ENCODE measurements at regions not wholly inside any gene's neighbourhood (a gene's known extent, or its start where the extent isn't known, plus 50 kb on each side); places are given as distances from the start of the nearest gene placed in this dataset.

GRCh38 chr2:185607945-185608344 is 130.7 kb upstream of the FSIP2 start:
- ATAC-seq (no peak), DNase-seq (no peak)
- no peaks in the 10 kb centered on the region for H3K4me1 Mint-ChIP-seq (ENCODE audit: low read depth)
- H3K9me3 Mint-ChIP-seq, result peaks cover 8% of the 10 kb centered on the region
- no peaks in the 10 kb centered on the region for H3K27me3 Mint-ChIP-seq (ENCODE audit: low read depth)
- no peak overlapping the region for H3K4me3 Mint-ChIP-seq
- no peaks in the 10 kb centered on the region for H3K36me3 Mint-ChIP-seq (ENCODE audit: insufficient read depth)

- H3K4me1 Mint-ChIP-seq (ENCODE audit: low read depth), result no peaks in the 10 kb centered on the region
- ATAC-seq (no peak), DNase-seq (no peak)
- no peak overlapping the region for H3K4me3 Mint-ChIP-seq
- H3K27me3 Mint-ChIP-seq (ENCODE audit: low read depth), result no peaks in the 10 kb centered on the region
- H3K36me3 Mint-ChIP-seq (ENCODE audit: insufficient read depth), result no peaks in the 10 kb centered on the region
- peaks cover 12% of the 10 kb centered on the region for H3K9me3 Mint-ChIP-seq
Measured at GRCh38 chr2:185608799-185609198, 129.8 kb upstream of the FSIP2 start.

GRCh38 chr2:185610301-185610700 is 128.3 kb upstream of the FSIP2 start:
- Mint-ChIP-seq H3K36me3 (ENCODE audit: insufficient read depth) (no peaks in the 10 kb centered on the region), H3K4me1 (ENCODE audit: low read depth) (no peaks in the 10 kb centered on the region), H3K9me3 (peaks cover 11% of the 10 kb centered on the region), H3K27me3 (ENCODE audit: low read depth) (no peaks in the 10 kb centered on the region), H3K4me3 (no peak overlapping the region)
- ATAC-seq (no peak), DNase-seq (no peak)

- Mint-ChIP-seq H3K9me3 (peaks cover 23% of the 10 kb centered on the region), H3K4me3 (no peak overlapping the region), H3K36me3 (ENCODE audit: insufficient read depth) (no peaks in the 10 kb centered on the region), H3K4me1 (ENCODE audit: low read depth) (no peaks in the 10 kb centered on the region), H3K27me3 (ENCODE audit: low read depth) (no peaks in the 10 kb centered on the region)
- DNase-seq, result no peak
- ATAC-seq, result no peak
Measured at GRCh38 chr2:185618625-185619024, 120.0 kb upstream of the FSIP2 start.

- Mint-ChIP-seq H3K4me3 (no peak overlapping the region), H3K4me1 (ENCODE audit: low read depth) (no peaks in the 10 kb centered on the region), H3K9me3 (peaks cover 3% of the 10 kb centered on the region), H3K27me3 (ENCODE audit: low read depth) (no peaks in the 10 kb centered on the region), H3K36me3 (ENCODE audit: insufficient read depth) (no peaks in the 10 kb centered on the region)
- DNase-seq (no peak), ATAC-seq (no peak)
Measured at GRCh38 chr2:185625604-185626003, 113.0 kb upstream of the FSIP2 start.

GRCh38 chr2:185628985-185629384 is 109.6 kb upstream of the FSIP2 start:
- Mint-ChIP-seq H3K27me3 (ENCODE audit: low read depth) (no peaks in the 10 kb centered on the region), H3K36me3 (ENCODE audit: insufficient read depth) (no peaks in the 10 kb centered on the region), H3K4me1 (ENCODE audit: low read depth) (no peaks in the 10 kb centered on the region), H3K9me3 (no peaks in the 10 kb centered on the region), H3K4me3 (no peak overlapping the region)
- DNase-seq (no peak), ATAC-seq (no peak)

GRCh38 chr2:185633621-185634020 is 105.0 kb upstream of the FSIP2 start:
- no peaks in the 10 kb centered on the region for H3K4me1 Mint-ChIP-seq (ENCODE audit: low read depth)
- no peaks in the 10 kb centered on the region for H3K27me3 Mint-ChIP-seq (ENCODE audit: low read depth)
- no peaks in the 10 kb centered on the region for H3K9me3 Mint-ChIP-seq
- no peak for ATAC-seq
- no peaks in the 10 kb centered on the region for H3K36me3 Mint-ChIP-seq (ENCODE audit: insufficient read depth)
- no peak overlapping the region for H3K4me3 Mint-ChIP-seq
- no peak for DNase-seq

GRCh38 chr2:185638771-185639170 is 99.8 kb upstream of the FSIP2 start:
- Mint-ChIP-seq H3K27me3 (ENCODE audit: low read depth) (no peaks in the 10 kb centered on the region), H3K4me3 (no peak overlapping the region), H3K36me3 (ENCODE audit: insufficient read depth) (no peaks in the 10 kb centered on the region), H3K4me1 (ENCODE audit: low read depth) (no peaks in the 10 kb centered on the region), H3K9me3 (peaks cover 3% of the 10 kb centered on the region)
- no peak for ATAC-seq
- DNase-seq, result no peak

- Mint-ChIP-seq H3K9me3 (peaks cover 3% of the 10 kb centered on the region), H3K4me3 (no peak overlapping the region), H3K4me1 (ENCODE audit: low read depth) (no peaks in the 10 kb centered on the region), H3K36me3 (ENCODE audit: insufficient read depth) (no peaks in the 10 kb centered on the region), H3K27me3 (ENCODE audit: low read depth) (no peaks in the 10 kb centered on the region)
- DNase-seq (no peak), ATAC-seq (no peak)
Measured at GRCh38 chr2:185640588-185640987, 98.0 kb upstream of the FSIP2 start.

GRCh38 chr2:185643434-185643833 is 95.2 kb upstream of the FSIP2 start:
- no peak for DNase-seq
- no peak for ATAC-seq
- Mint-ChIP-seq H3K36me3 (ENCODE audit: insufficient read depth) (no peaks in the 10 kb centered on the region), H3K27me3 (ENCODE audit: low read depth) (no peaks in the 10 kb centered on the region), H3K4me1 (ENCODE audit: low read depth) (no peaks in the 10 kb centered on the region), H3K9me3 (peaks cover 8% of the 10 kb centered on the region), H3K4me3 (no peak overlapping the region)

- Mint-ChIP-seq H3K9me3 (peaks cover 8% of the 10 kb centered on the region), H3K27me3 (ENCODE audit: low read depth) (no peaks in the 10 kb centered on the region), H3K36me3 (ENCODE audit: insufficient read depth) (no peaks in the 10 kb centered on the region), H3K4me3 (no peak overlapping the region), H3K4me1 (ENCODE audit: low read depth) (no peaks in the 10 kb centered on the region)
- DNase-seq (no peak), ATAC-seq (no peak)
Measured at GRCh38 chr2:185644828-185645227, 93.8 kb upstream of the FSIP2 start.

GRCh38 chr2:185645529-185645928 is 93.1 kb upstream of the FSIP2 start:
- Mint-ChIP-seq H3K36me3 (ENCODE audit: insufficient read depth) (no peaks in the 10 kb centered on the region), H3K27me3 (ENCODE audit: low read depth) (no peaks in the 10 kb centered on the region), H3K9me3 (peaks cover 8% of the 10 kb centered on the region), H3K4me3 (no peak overlapping the region), H3K4me1 (ENCODE audit: low read depth) (no peaks in the 10 kb centered on the region)
- ATAC-seq (no peak), DNase-seq (no peak)

- Mint-ChIP-seq H3K4me3 (no peak overlapping the region), H3K9me3 (no peaks in the 10 kb centered on the region), H3K36me3 (ENCODE audit: insufficient read depth) (no peaks in the 10 kb centered on the region), H3K27me3 (ENCODE audit: low read depth) (no peaks in the 10 kb centered on the region), H3K4me1 (ENCODE audit: low read depth) (no peaks in the 10 kb centered on the region)
- no peak for ATAC-seq
- no peak for DNase-seq
Measured at GRCh38 chr2:185658750-185659149, 79.9 kb upstream of the FSIP2 start.

- Mint-ChIP-seq H3K4me1 (ENCODE audit: low read depth) (no peaks in the 10 kb centered on the region), H3K27me3 (ENCODE audit: low read depth) (no peaks in the 10 kb centered on the region), H3K36me3 (ENCODE audit: insufficient read depth) (no peaks in the 10 kb centered on the region), H3K4me3 (no peak overlapping the region), H3K9me3 (peaks cover 5% of the 10 kb centered on the region)
- ATAC-seq (no peak), DNase-seq (no peak)
Measured at GRCh38 chr2:185663811-185664210, 74.8 kb upstream of the FSIP2 start.

GRCh38 chr2:185664384-185664783 is 74.2 kb upstream of the FSIP2 start:
- no peak for ATAC-seq
- no peaks in the 10 kb centered on the region for H3K27me3 Mint-ChIP-seq (ENCODE audit: low read depth)
- H3K9me3 Mint-ChIP-seq, result peaks cover 5% of the 10 kb centered on the region
- H3K4me1 Mint-ChIP-seq (ENCODE audit: low read depth), result no peaks in the 10 kb centered on the region
- H3K4me3 Mint-ChIP-seq, result no peak overlapping the region
- DNase-seq, result no peak
- no peaks in the 10 kb centered on the region for H3K36me3 Mint-ChIP-seq (ENCODE audit: insufficient read depth)

- Mint-ChIP-seq H3K4me3 (no peak overlapping the region), H3K36me3 (ENCODE audit: insufficient read depth) (no peaks in the 10 kb centered on the region), H3K9me3 (peaks cover 5% of the 10 kb centered on the region), H3K27me3 (ENCODE audit: low read depth) (no peaks in the 10 kb centered on the region), H3K4me1 (ENCODE audit: low read depth) (no peaks in the 10 kb centered on the region)
- ATAC-seq (no peak), DNase-seq (no peak)
Measured at GRCh38 chr2:185665251-185665814, 73.3 kb upstream of the FSIP2 start.

Measured in activated T-cell treated with anti-CD3 and anti-CD28 coated beads, Interleukin-2, amount 50 U/mL, for 4 hours (primary cell).